Inferior parietal cortex (tissue), 1 donor: ENCODE measurements at regions not wholly inside any gene's neighbourhood (a gene's known extent, or its start where the extent isn't known, plus 50 kb on each side); places are given as distances from the start of the nearest gene placed in this dataset.
"Not testable (repeated sequence)": the region's sequence is repeated elsewhere in the genome, so short reads cannot be mapped to it uniquely, and the experiment has no call there.

Source experiments
- DNase-seq: peaks from one replicate; pipeline ENCODE4 v3.0.0-alpha.2; 2016; ENCODE audit errors: extremely low spot score

GRCh38 chr2:58634653-58635370, 393.7 kb upstream of the FANCL start:
- DNase-seq, result no peak

- DNase-seq, result no peak
These were observed 392.7 kb upstream of the FANCL start for GRCh38 chr2:58633613-58634365.

DNA sequence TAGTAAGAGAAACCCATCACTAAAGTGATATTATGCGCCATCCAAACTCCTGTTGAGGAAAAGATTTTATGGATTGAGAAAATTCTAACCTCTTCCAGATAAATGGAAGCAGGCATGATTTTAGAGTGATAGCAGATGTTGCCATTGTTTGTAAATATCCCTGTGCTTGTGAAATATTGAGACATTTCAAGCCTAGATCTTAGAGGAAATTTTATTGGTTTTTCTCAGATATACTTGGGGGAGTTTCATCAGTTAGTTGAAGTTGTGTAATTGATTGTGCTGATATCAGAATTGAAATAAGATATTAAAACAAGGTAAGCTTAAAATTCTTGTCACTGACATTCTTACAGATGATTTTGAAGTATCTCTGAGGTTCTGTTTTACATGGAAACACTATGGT, 390.9 kb upstream of the FANCL start:
- DNase-seq, result no peak

GRCh38 chr2:58629545-58630119, 388.5 kb upstream of the FANCL start:
- no peak for DNase-seq

DNA sequence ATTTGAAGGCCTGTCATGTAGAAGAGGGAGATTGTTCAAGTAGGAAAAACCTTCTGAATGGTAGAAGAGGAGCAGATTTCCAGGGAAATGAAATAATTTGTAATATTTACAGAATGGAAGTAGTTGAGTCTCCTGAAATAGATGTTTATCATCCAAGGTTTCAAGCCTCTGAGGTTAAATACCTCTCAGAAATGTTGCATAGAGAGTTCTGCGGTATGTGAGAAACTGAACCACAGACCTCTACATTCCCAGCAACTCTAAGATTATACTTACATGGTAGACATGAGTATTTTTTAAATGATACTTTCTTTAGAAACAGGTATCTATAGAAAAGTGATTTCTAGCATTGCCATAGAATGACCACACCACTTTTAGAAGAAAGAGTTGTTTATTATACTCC, 379.8 kb upstream of the FANCL start:
- no peak for DNase-seq

- DNase-seq, result no peak
These were observed 379.0 kb upstream of the FANCL start for GRCh38 chr2:58620093-58620492.

DNA sequence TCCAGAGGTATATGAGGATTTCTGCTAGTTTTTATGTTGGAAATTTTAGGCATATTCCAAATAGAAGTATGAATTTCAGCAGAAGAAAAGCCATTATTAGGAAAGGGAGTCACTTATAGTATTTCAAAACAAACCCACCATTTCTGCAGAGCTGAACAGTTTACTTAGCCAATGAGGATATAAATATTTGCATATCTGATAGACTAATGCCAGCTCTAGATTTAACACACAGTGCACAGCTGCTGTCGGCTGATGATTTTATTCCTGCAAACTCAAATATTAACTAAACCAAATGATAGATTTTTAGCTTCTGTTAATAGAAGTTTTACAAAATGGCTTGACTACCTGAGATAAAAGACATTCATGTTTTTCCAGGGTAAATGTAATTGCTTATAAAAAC, 375.8 kb upstream of the FANCL start:
- no peak for DNase-seq

GRCh38 chr2:58614219-58614618, 373.1 kb upstream of the FANCL start:
- no peak for DNase-seq

DNA sequence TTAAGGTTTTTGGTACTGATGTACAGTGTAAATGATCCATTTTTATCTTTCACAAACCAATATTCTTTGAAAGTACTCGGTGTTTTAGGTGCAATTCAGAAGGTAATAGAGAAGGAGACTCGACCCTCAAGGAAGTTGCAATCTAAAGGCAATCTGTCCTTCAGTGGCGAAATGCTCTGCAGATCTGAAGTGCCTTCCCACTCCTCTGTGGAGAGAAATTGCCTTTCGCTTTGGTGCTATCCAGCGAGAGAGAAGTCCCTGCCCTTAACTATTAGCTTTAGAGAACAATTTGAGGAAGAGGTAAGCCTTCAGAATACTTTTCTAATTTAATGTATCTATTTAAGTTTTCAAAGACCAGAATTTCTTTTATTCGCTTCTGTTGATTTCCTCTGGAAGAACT, 371.8 kb upstream of the FANCL start:
- DNase-seq, result no peak

DNA sequence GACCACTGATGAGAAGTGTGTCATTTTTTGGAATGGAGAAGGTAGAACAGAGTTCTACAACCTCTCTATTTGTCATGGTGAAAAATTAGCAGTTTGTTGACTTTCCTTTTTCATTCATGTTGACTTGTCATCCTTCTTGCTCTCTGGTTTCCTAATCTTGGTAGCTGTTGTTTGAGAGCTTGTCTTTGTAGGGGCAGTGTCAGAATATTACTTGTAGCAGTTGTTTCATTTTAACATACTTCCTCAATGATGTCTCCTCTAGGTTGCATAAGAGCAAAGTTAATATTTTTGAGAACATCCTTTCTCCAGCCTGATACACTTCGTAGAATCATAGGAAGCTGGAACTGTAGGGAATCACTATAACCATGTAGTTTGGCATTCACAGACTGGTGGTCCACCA, 368.2 kb upstream of the FANCL start:
- no peak for DNase-seq

DNA sequence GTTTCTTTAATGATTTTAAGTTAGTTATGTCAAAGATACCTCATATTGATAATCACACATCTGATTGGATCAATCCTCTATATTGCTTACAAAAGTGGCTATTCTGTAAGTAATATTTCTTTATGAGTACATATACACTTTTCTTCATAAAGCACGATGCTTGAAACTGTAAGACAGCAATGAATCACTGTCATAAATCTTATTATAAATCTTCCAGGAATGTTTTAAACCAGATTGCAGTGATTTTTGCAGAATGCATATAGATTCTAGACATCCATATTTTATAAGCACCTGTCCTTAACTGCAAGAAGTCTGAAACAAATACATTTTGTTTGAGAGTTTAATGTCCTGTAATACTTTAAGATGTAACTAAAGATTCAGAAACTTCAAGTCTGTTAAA, 367.0 kb upstream of the FANCL start:
- no peak for DNase-seq

DNA sequence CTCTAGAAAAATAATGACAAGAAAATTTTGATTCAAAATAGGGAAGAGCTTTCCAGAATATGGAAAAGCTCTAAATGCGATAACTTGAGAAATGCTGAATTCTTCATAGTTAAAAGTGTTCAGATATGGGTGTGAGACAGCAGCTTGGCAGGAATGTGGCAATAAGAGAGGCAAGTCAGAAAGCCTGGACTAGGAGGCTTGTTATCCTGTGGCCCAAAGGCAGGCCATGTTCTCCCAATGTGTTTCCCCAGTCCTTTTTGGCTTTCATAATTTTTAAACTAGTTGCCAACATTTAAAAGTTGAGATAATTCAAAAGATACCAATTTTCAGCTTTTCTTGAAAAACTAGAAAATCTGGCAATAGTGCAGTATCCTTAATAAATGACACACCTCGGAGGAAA, 366.3 kb upstream of the FANCL start:
- no peak for DNase-seq

DNA sequence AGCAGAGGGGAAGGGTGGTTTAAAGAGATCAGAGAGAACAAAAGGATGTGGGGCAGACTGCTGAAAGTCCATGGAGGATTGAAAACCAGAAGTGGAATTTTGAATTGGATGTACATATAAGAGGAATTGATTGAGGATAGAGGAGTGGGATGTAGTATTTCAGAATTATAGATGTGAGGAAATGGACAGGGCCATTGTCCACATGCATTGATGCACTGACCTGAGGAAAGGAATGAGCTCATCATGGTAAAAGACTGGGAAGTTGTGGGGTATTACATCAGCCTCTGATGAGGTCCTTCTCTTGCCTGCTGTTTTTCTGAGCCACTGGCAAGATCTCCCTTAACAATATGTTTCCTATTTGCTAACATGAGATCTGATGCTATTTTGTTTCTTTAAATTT, 365.7 kb upstream of the FANCL start:
- DNase-seq, result no peak

- no peak for DNase-seq
These were observed 363.0 kb upstream of the FANCL start for GRCh38 chr2:58604096-58604495.

- no peak for DNase-seq
These were observed 359.9 kb upstream of the FANCL start for GRCh38 chr2:58601017-58601416.

DNA sequence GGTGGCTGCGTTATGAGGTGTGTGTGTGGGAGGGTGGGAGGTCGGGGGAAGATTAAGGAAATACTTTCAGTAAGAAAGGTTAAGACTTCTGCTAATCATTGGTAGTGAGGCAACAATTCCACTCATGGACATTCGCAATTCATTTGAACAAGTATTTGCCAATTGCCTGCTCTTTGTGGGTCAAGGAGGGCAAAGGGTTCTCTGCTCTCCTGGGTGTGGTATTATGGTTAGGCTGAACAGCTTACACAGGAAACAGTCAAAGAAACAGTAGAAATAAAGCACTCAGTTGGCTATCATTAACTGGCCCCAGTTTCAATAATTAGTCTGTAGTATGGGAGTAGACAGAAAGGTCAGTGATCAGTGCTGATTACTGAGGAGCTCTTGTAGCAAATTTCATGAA, 357.0 kb upstream of the FANCL start:
- DNase-seq, result no peak

- DNase-seq, result no peak
These were observed 354.6 kb upstream of the FANCL start for GRCh38 chr2:58595714-58596113.

DNA sequence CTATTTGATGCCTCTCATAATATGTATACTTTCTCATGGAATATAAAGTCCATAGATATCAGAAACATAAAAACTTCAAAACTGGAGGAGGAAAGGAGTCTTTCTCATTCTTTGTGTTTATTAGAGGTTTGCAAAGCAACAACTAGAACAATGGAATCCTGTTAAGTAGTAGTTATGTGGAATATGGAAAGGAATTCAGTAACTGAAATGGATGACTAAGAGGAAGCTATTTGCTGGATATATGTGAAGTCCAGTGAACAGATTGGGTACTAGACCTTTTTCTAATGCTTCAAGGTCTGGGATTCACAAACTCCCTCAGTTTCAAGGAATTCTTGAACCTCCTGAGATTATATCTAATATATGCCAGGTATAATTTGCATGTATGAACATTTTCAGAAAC, 353.6 kb upstream of the FANCL start:
- no peak for DNase-seq

DNA sequence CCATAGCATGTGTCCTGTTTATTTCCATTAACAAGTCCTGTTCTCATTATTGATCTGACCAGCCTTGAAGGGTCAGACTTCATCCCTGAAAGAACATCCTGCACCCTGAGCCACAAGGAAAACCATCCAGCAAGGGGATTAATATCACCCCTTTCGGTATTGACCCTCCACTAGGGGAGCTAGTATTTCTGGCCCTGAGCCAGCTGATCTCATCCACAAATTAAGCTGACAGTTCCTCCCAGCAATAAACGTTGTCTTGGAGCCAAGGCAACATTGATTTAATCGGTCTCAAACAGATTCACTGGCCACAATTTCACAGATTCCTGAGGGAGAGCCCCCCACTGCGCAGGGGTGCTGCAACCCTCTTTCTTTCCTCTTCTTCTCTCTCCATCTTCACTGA, 353.1 kb upstream of the FANCL start:
- no peak for DNase-seq

DNA sequence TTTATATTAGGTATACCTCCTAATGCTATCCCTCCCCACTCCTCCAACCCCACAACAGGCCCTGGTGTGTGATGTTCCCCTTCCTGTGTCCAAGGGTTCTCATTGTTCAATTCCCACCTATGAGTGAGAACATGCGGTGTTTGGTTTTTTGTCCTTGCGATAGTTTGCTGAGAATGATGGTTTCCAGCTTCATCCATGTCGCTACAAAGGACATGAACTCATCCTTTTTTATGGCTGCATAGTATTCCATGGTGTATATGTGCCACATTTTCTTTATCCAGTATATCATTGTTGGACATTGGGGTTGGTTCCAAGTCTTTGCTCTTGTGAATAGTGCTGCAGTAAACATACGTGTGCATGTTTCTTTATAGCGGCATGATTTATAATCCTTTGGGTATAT, 345.1 kb upstream of the FANCL start:
- DNase-seq, result not testable (repeated sequence)

DNA sequence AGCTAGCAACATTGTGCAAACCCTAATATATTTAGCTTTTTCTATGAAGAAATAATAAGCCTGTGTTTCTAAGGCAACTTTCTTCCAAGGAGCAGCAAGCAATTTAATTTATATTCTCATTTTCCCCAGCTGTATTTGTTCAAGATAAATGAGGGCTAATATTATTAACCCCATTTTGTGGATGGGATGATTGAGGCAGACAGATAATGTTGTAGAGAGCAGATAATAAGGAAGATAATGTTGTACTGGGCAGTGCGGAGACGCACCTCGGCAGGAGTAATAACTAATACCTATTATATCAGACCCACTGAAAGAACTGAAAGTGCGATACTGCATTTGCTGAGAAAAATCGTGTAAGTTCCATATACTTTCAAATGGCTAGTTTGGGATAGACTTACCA, 344.1 kb upstream of the FANCL start:
- DNase-seq, result no peak

GRCh38 chr2:58584606-58585118, 343.5 kb upstream of the FANCL start:
- DNase-seq, result no peak

DNA sequence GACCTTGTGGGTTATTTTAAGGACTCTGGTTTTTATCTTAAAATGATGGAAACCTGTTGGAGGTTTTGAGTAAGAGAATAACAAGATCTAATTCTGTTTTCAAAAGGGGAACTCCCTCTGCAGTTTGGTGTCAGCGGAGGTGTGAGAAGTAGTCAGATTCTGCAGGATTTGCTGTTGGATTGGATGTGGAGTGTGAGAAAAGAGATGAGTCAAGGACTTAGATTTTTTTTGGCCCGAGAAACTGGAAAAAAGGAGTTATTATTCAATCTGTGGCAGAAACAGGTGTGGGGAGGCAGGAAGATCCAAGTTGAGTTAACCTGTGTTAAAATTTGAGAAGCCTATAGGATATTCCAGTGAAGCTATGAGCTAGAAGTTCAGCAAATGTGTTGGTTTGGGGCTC, 337.2 kb upstream of the FANCL start:
- DNase-seq, result peak; percentile 50
